Endodermal cell (in vitro differentiated cells): ENCODE measurements at regions not wholly inside any gene's neighbourhood (a gene's known extent, or its start where the extent isn't known, plus 50 kb on each side); places are given as distances from the start of the nearest gene placed in this dataset.

ENCODE experiments used
- DNase-seq: peaks from one replicate; pipeline ENCODE4 v3.0.0-alpha.2; 2017
- H3K27ac ChIP-seq: 2 replicates; pipeline ENCODE4 v1.5.1; 2013; ENCODE audit warnings: mild to moderate bottlenecking, low read depth, low read length, moderate library complexity
- H3K27me3 ChIP-seq: 2 replicates; pipeline ENCODE4 v1.6.1; 2013; ENCODE audit warnings: mild to moderate bottlenecking, low read length, moderate library complexity; ENCODE audit not compliant: insufficient read depth, control insufficient read depth, poor library complexity, severe bottlenecking
- H3K36me3 ChIP-seq: 2 replicates; pipeline ENCODE4 v1.7.0; 2013; ENCODE audit warnings: mild to moderate bottlenecking, low read length, moderate library complexity; ENCODE audit not compliant: control insufficient read depth, insufficient read depth
- H3K4me1 ChIP-seq: one replicate; pipeline ENCODE4 v1.7.0; 2013; ENCODE audit warnings: low read length; ENCODE audit not compliant: control insufficient read depth, insufficient read depth
- H3K4me3 ChIP-seq: 2 replicates; pipeline ENCODE4 v1.5.1; 2013; ENCODE audit warnings: mild to moderate bottlenecking, low read length, moderate library complexity
- H3K9ac ChIP-seq: 2 replicates; pipeline ENCODE4 v1.6.1; 2013; ENCODE audit warnings: mild to moderate bottlenecking, low read length, moderate library complexity; ENCODE audit not compliant: poor library complexity, severe bottlenecking; ENCODE audit errors: extremely low read depth
- H3K9me3 ChIP-seq: 2 replicates; pipeline ENCODE4 v1.6.1; 2013; ENCODE audit warnings: mild to moderate bottlenecking, low read length, moderate library complexity; ENCODE audit not compliant: control insufficient read depth
- H3K27ac Mint-ChIP-seq: 2 replicates; pipeline ENCODE4 v1.8.0; 2020; ENCODE audit warnings: mixed read lengths
- H3K27me3 Mint-ChIP-seq: 2 replicates; pipeline ENCODE4 v1.8.0; 2021; ENCODE audit warnings: mild to moderate bottlenecking, mixed read lengths; ENCODE audit not compliant: insufficient read depth
- H3K36me3 Mint-ChIP-seq: 2 replicates; pipeline ENCODE4 v1.8.0; 2020; ENCODE audit warnings: low read depth, mixed read lengths
- H3K4me1 Mint-ChIP-seq: 2 replicates; pipeline ENCODE4 v1.8.0; 2020; ENCODE audit warnings: mixed read lengths
- H3K4me3 Mint-ChIP-seq: 2 replicates; pipeline ENCODE4 v1.8.0; 2020; ENCODE audit warnings: mild to moderate bottlenecking, moderate library complexity, mixed read lengths
- H3K9me3 Mint-ChIP-seq: 2 replicates; pipeline ENCODE4 v1.8.0; 2020; ENCODE audit warnings: mild to moderate bottlenecking, mixed read lengths
- CTCF ChIP-seq: fragments of 200-600 bp; sonication (generic); conservative IDR thresholded peaks from 2 replicates; pipeline ENCODE4 v1.5.0; 2021; ENCODE audit warnings: antibody characterized with exemption, mild to moderate bottlenecking
- WGBS, 2 experiments: methylation state at CpG; one replicate each; pipeline versions ENCODE4 v1.1.5 to v1.1.7; 2013; ENCODE audit warnings: missing lambda C conversion rate in 2 of 2, mixed read lengths in 1 of 2; ENCODE audit not compliant: insufficient coverage in 1 of 2, insufficient read length in 1 of 2; 5-methylcytosine and 5-hydroxymethylcytosine counted together

GRCh38 chr12:22850185-22850584, 225.2 kb downstream of the ETNK1 start:
- no peak overlapping the region for H3K27ac ChIP-seq
- H3K36me3 Mint-ChIP-seq, result peaks cover 27% of the 10 kb centered on the region
- H3K27me3 ChIP-seq, result no peaks in the 10 kb centered on the region
- no peak overlapping the region for H3K9ac ChIP-seq
- peaks cover 36% of the 10 kb centered on the region for H3K4me1 Mint-ChIP-seq
- peaks cover 3% of the 10 kb centered on the region for H3K4me1 ChIP-seq
- 75 to 88% methylated on average over 2 to 8 of the region's 8 CpGs for WGBS, 2 experiments
- H3K9me3 Mint-ChIP-seq, result no peaks in the 10 kb centered on the region
- H3K27ac Mint-ChIP-seq, result peak overlapping the region; percentile 20
- no peaks in the 10 kb centered on the region for H3K27me3 Mint-ChIP-seq
- no peak overlapping the region for H3K4me3 Mint-ChIP-seq
- peaks cover 24% of the 10 kb centered on the region for H3K9me3 ChIP-seq
- no peak for TF ChIP-seq CTCF
- peaks cover 44% of the 10 kb centered on the region for H3K36me3 ChIP-seq
- DNase-seq, result no peak
- no peak overlapping the region for H3K4me3 ChIP-seq

- Mint-ChIP-seq H3K4me1 (peaks cover 41% of the 10 kb centered on the region), H3K36me3 (peaks cover 26% of the 10 kb centered on the region), H3K27me3 (no peaks in the 10 kb centered on the region), H3K27ac (peak overlapping the region; percentile 7), H3K9me3 (no peaks in the 10 kb centered on the region), H3K4me3 (no peak overlapping the region)
- TF ChIP-seq CTCF, result no peak
- H3K27me3 ChIP-seq, result no peaks in the 10 kb centered on the region
- no peak overlapping the region for H3K9ac ChIP-seq
- no peak for DNase-seq
- H3K27ac ChIP-seq, result no peak overlapping the region
- H3K9me3 ChIP-seq, result peaks cover 24% of the 10 kb centered on the region
- H3K4me3 ChIP-seq, result no peak overlapping the region
- peaks cover 44% of the 10 kb centered on the region for H3K36me3 ChIP-seq
- peaks cover 7% of the 10 kb centered on the region for H3K4me1 ChIP-seq
Observed at GRCh38 chr12:22851532-22851931, 226.6 kb downstream of the ETNK1 start.

DNA sequence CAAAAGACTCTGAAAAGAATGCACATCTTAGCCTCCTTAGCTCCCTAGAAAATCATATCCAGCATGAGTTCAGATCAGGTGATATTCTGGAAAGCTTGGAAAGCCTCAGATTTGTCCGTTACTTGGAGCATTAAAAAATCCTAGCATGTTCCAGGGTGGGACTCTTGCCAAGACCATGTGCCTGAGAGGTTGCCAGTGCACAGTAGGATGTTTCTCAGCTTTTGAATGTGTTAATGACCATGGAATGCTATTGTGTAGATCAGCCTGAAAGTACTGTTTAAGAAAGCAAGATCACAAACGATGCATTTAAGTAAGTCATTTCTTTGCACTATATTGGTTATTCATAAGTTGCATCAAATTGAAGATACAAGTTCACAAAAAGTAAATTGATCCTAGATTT, 230.5 kb downstream of the ETNK1 start:
- Mint-ChIP-seq H3K27me3 (no peaks in the 10 kb centered on the region), H3K36me3 (peaks cover 4% of the 10 kb centered on the region), H3K9me3 (no peaks in the 10 kb centered on the region), H3K4me1 (peaks cover 70% of the 10 kb centered on the region), H3K27ac (peak overlapping the region; percentile 81), H3K4me3 (no peak overlapping the region)
- peak; percentile 81 for DNase-seq
- TF ChIP-seq CTCF, result no peak
- peak overlapping the region; percentile 26 for H3K4me3 ChIP-seq
- peaks cover 19% of the 10 kb centered on the region for H3K4me1 ChIP-seq
- no peak overlapping the region for H3K27ac ChIP-seq
- peaks cover 3% of the 10 kb centered on the region for H3K9me3 ChIP-seq
- 37% methylated on average over 2 of the region's 2 CpGs; no CpG with 5 or more reads in 1 of the 2 experiments for WGBS, 2 experiments
- no peaks in the 10 kb centered on the region for H3K27me3 ChIP-seq
- H3K36me3 ChIP-seq, result peaks cover 9% of the 10 kb centered on the region
- H3K9ac ChIP-seq, result no peak overlapping the region
